Right lobe of liver (tissue), 4 donors: ENCODE measurements at regions not wholly inside any gene's neighbourhood (a gene's known extent, or its start where the extent isn't known, plus 50 kb on each side); places are given as distances from the start of the nearest gene placed in this dataset.

Source experiments
- POLR2A ChIP-seq: fragments of 450-650 bp; IDR thresholded peaks from one replicate; pipeline ENCODE4 v1.6.1; 2017; ENCODE audit warnings: antibody characterized with exemption, mild to moderate bottlenecking
- TF ChIP-seq, protein P1 (sequence below), 4 donors: fragments of 200-600 bp in 3 of 4; fragments of 450-650 bp in 1 of 4; IDR thresholded peaks; one replicate each; pipeline versions ENCODE4 v1.5.1 to v1.8.0; 2016 to 2022; ENCODE audit warnings: antibody characterized with exemption in 4 of 4, mild to moderate bottlenecking in 2 of 4
- donor health status: DM: no; HTN: no; CAD: no.
- donor health status: DM: no; HTN: no; CAD: no.
- donor health status: DM: no; HTN: yes; CAD: no.

DNA sequence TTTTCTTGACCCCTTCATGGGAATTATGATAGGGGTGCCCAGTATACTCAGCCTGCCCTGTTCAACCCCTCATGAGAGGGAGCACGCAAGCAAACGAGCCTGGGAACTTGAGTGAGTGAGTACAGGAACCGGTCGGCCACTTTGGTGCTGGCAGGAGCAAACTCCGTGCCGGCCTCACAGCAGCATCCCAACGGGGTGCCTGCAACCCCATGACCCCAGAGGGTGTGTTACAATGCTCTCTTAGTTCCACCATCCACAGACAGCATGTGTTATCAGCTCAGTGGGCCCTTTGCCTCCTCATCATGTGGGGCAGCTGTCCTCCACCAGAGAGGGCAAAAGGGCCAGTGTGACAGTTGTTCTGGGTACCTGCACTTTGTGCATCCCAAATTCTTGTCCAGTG lies 289.8 kb downstream of the FRK start:
- no peak for TF ChIP-seq POLR2A
- TF ChIP-seq, protein P1, sequence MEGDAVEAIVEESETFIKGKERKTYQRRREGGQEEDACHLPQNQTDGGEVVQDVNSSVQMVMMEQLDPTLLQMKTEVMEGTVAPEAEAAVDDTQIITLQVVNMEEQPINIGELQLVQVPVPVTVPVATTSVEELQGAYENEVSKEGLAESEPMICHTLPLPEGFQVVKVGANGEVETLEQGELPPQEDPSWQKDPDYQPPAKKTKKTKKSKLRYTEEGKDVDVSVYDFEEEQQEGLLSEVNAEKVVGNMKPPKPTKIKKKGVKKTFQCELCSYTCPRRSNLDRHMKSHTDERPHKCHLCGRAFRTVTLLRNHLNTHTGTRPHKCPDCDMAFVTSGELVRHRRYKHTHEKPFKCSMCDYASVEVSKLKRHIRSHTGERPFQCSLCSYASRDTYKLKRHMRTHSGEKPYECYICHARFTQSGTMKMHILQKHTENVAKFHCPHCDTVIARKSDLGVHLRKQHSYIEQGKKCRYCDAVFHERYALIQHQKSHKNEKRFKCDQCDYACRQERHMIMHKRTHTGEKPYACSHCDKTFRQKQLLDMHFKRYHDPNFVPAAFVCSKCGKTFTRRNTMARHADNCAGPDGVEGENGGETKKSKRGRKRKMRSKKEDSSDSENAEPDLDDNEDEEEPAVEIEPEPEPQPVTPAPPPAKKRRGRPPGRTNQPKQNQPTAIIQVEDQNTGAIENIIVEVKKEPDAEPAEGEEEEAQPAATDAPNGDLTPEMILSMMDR (IDR thresholded peaks at IDR 0.05) = no peak
